GM12878 (cell line): ENCODE measurements at regions not wholly inside any gene's neighbourhood (a gene's known extent, or its start where the extent isn't known, plus 50 kb on each side); places are given as distances from the start of the nearest gene placed in this dataset.

ENCODE experiments used
- ATAC-seq: fragments of 200-7000 bp; cut with Tn5 transposase; 3 replicates; pipeline ENCODE4 v1.9.1; 2020; ENCODE audit warnings: mild to moderate bottlenecking, moderate library complexity
- BruUV-seq: library from RNA; stranded (reverse); fragments of 400-500 nt; replicated peaks from 2 replicates; lab custom pipeline; 2021; lab: Mats Ljungman, UMichigan
- CTCF ChIA-PET: fragments of 300-600 bp; sonication (Branson Sonifier 250); formaldehyde crosslinking; extraction: SDS; loops from one replicate; lab custom pipeline; 2021; ENCODE audit warnings: inconsistent platforms; lab: Yijun Ruan, JAX
- POLR2A ChIA-PET: fragments of 350-600 bp; formaldehyde crosslinking; extraction: SDS; loops from one replicate; lab custom pipeline; 2021; ENCODE audit warnings: inconsistent platforms; lab: Charles Lee
- RAD21 ChIA-PET: fragments of 300-600 bp; sonication (Branson Sonifier 250); formaldehyde crosslinking; loops from one replicate; lab custom pipeline; 2023; ENCODE audit warnings: antibody characterized with exemption; ENCODE audit not compliant: unreplicated experiment; lab: Charles Lee
- SMC1A ChIA-PET: fragments of 300-600 bp; sonication (Branson Sonifier 250); formaldehyde crosslinking; loops from one replicate; lab custom pipeline; 2023; ENCODE audit not compliant: unreplicated experiment, uncharacterized antibody; lab: Charles Lee
- DNase-seq: peaks from one replicate; pipeline ENCODE4 v3.0.0-alpha.2; 2011; ENCODE audit warnings: low read depth, low spot score
- FAIRE-seq: peaks from 3 replicates; lab custom pipeline; 2011; peaks lifted over from hg19 to GRCh38; lab: Jason Lieb, UNC
- H2AFZ ChIP-seq: 2 replicates; pipeline ENCODE4 v1.6.0; 2011; ENCODE audit warnings: low read depth, low read length, control low read depth; ENCODE audit not compliant: control insufficient read depth
- H3K27ac ChIP-seq: 2 replicates; pipeline ENCODE4 v1.5.1; 2011; ENCODE audit warnings: control low read depth; ENCODE audit not compliant: control insufficient read depth, insufficient read depth
- H3K27me3 ChIP-seq, 2 experiments: replicated peaks in 1 of 2; 2 replicates each; pipeline versions ENCODE4 v1.6.0 to v1.6.1; 2011; ENCODE audit warnings: low read length in 1 of 2; ENCODE audit not compliant: control insufficient read depth in 2 of 2, insufficient read depth in 2 of 2
- H3K36me3 ChIP-seq, 2 experiments: 2 replicates each; pipeline ENCODE4 v1.5.1; 2011; ENCODE audit warnings: low read length in 1 of 2; ENCODE audit not compliant: control insufficient read depth in 2 of 2, insufficient read depth in 2 of 2
- H3K4me1 ChIP-seq: 2 replicates; pipeline ENCODE4 v1.6.1; 2011; ENCODE audit warnings: mild to moderate bottlenecking, low read length, moderate library complexity, mixed read lengths; ENCODE audit not compliant: control insufficient read depth, insufficient read depth
- H3K4me2 ChIP-seq: 2 replicates; pipeline ENCODE4 v1.6.0; 2011; ENCODE audit warnings: control low read depth; ENCODE audit not compliant: control insufficient read depth, insufficient read depth
- H3K4me3 ChIP-seq: fragments of 200-600 bp; sonication (generic); 2 replicates; pipeline ENCODE4 v1.5.1; 2016
- H3K79me2 ChIP-seq: 2 replicates; pipeline ENCODE4 v1.6.0; 2011; ENCODE audit warnings: low read length; ENCODE audit not compliant: control insufficient read depth, insufficient read depth
- H3K9ac ChIP-seq: 2 replicates; pipeline ENCODE4 v1.8.0; 2011; ENCODE audit warnings: low read length, control low read depth, mixed read lengths; ENCODE audit not compliant: control insufficient read depth, insufficient read depth
- H3K9me3 ChIP-seq: replicated peaks from 3 replicates; pipeline ENCODE4 v1.5.1; 2011; ENCODE audit warnings: mild to moderate bottlenecking, low read length; ENCODE audit not compliant: control insufficient read depth, insufficient read depth
- H4K20me1 ChIP-seq: 2 replicates; pipeline ENCODE4 v1.6.0; 2011; ENCODE audit not compliant: control insufficient read depth, insufficient read depth
- BRCA1 ChIP-seq: IDR thresholded peaks from 2 replicates; pipeline ENCODE4 v1.6.1; 2011; ENCODE audit warnings: low read depth, low read length, improper control_type of control experiment
- CREM ChIP-seq: IDR thresholded peaks from 2 replicates; pipeline ENCODE4 v1.6.1; 2014; ENCODE audit warnings: antibody characterized with exemption, low read depth
- NFYA ChIP-seq: IDR thresholded peaks from 2 replicates; pipeline ENCODE4 v1.6.1; 2011; ENCODE audit warnings: low read depth, mild to moderate bottlenecking, low read length, improper control_type of control experiment, borderline replicate concordance
- NR2C2 ChIP-seq: IDR thresholded peaks from 2 replicates; pipeline ENCODE4 v1.6.1; 2011; ENCODE audit warnings: borderline replicate concordance, low read depth; ENCODE audit not compliant: control insufficient read depth, insufficient read length
- POLR2A ChIP-seq: IDR thresholded peaks from 2 replicates; pipeline ENCODE4 v1.6.1; 2011; ENCODE audit warnings: low read depth, mild to moderate bottlenecking, low read length
- POLR2AphosphoS5 ChIP-seq: IDR thresholded peaks from 2 replicates; pipeline ENCODE4 v1.6.1; 2011; ENCODE audit warnings: mild to moderate bottlenecking, low read length, inconsistent platforms
- SMARCA5 ChIP-seq: fragments of 450-650 bp; IDR thresholded peaks from 2 replicates; pipeline ENCODE4 v1.6.1; 2017; ENCODE audit warnings: mild to moderate bottlenecking
- SREBF1 ChIP-seq: IDR thresholded peaks from 2 replicates; pipeline ENCODE4 v1.6.1; 2012; ENCODE audit warnings: mild to moderate bottlenecking, low read length
- WGBS: methylation state at CpG from one replicate; pipeline ENCODE4 v1.1.6; 2016; ENCODE audit warnings: low lambda C conversion rate; ENCODE audit not compliant: insufficient replicate concordance, insufficient coverage; ENCODE audit errors: missing lambda C conversion rate; 5-methylcytosine and 5-hydroxymethylcytosine counted together
- in situ Hi-C: fragments of 300-500 bp; cut with MboI; formaldehyde crosslinking; loops from 9 replicates; pipeline ENCODE4 v1.14.3; 2018; ENCODE audit warnings: mixed read lengths
- intact Hi-C: fragments of 100-400 bp; cut with micrococcal nuclease; formaldehyde crosslinking; loops from one replicate; pipeline ENCODE4 v1.14.2; 2022; ENCODE audit not compliant: unreplicated experiment
- TF ChIP-seq, protein P1 (sequence below): IDR thresholded peaks from 2 replicates; pipeline ENCODE4 v1.6.1; 2011; ENCODE audit warnings: borderline replicate concordance, low read depth, mild to moderate bottlenecking, moderate library complexity, low read length; ENCODE audit not compliant: insufficient read depth, poor library complexity, severe bottlenecking
- TF ChIP-seq, protein P2 (sequence below): fragments of 450-650 bp; IDR thresholded peaks from 2 replicates; pipeline ENCODE4 v1.6.1; 2017; ENCODE audit warnings: low read depth, mild to moderate bottlenecking, moderate library complexity
- TF ChIP-seq, protein P3 (sequence below), 3 experiments: IDR thresholded peaks in 2 of 3; conservative IDR thresholded peaks in 1 of 3; 2 replicates each; pipeline ENCODE4 v1.5.1; 2011; ENCODE audit warnings: low read depth in 3 of 3, low read length in 3 of 3, mild to moderate bottlenecking in 3 of 3, control low read depth in 2 of 3, moderate library complexity in 2 of 3, inconsistent platforms in 1 of 3, mixed read lengths in 1 of 3; ENCODE audit not compliant: control insufficient read depth in 2 of 3, insufficient read depth in 1 of 3; ENCODE audit errors: extremely low read depth in 1 of 3
- TF ChIP-seq, protein P4 (sequence below): IDR thresholded peaks from 2 replicates; pipeline ENCODE4 v1.6.1; 2012; ENCODE audit warnings: mild to moderate bottlenecking, low read depth, low read length

DNA sequence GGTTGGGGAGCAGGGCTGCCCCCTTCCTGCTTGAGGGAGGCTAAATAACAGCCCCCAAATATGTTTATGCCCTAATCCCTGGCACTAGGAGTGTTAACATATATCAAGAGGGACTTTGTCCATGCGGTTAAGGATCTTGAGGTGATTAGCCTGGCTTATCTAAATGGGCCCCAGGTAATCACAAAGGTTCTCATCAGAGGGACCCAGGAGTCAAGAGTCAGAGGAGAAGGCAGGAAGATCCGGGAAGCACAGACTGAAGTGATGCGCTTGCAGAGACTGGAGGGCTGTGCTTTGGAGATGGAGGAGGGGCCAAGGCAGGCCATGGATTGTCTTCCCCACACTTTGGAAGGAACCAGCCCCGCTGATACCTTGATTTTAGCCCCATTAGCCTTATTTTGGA, 86.4 kb downstream of the IER5 start:
- BruUV-seq: no TSS peak
- no peaks in the 10 kb centered on the region for H3K79me2 ChIP-seq
- DNase-seq (no peak), FAIRE-seq (no peak), ATAC-seq (no peak)
- H3K4me3 ChIP-seq: no peak overlapping the region
- H3K27ac ChIP-seq: no peak overlapping the region
- no peak overlapping the region for H3K9ac ChIP-seq
- WGBS: 44% methylated on average over 4 of the region's 4 CpGs
- intact Hi-C loops: no loop called here
- ChIA-PET RAD21 (no interaction called here), CTCF (interaction anchor here (1.4 kb wide), 1 partner anchor 250 kb away, joined by 4 read pairs; no protein-coding TSS in a partner anchor), POLR2A (no interaction called here), SMC1A (no interaction called here)
- no peak overlapping the region for H3K4me2 ChIP-seq
- H4K20me1 ChIP-seq: no peaks in the 10 kb centered on the region
- H3K36me3 ChIP-seq: no peaks in the 10 kb centered on the region
- TF ChIP-seq NR2C2: no peak
- no peak for TF ChIP-seq CREM
- TF ChIP-seq, protein P1, sequence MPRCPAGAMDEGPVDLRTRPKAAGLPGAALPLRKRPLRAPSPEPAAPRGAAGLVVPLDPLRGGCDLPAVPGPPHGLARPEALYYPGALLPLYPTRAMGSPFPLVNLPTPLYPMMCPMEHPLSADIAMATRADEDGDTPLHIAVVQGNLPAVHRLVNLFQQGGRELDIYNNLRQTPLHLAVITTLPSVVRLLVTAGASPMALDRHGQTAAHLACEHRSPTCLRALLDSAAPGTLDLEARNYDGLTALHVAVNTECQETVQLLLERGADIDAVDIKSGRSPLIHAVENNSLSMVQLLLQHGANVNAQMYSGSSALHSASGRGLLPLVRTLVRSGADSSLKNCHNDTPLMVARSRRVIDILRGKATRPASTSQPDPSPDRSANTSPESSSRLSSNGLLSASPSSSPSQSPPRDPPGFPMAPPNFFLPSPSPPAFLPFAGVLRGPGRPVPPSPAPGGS: no peak
- TF ChIP-seq, protein P2, sequence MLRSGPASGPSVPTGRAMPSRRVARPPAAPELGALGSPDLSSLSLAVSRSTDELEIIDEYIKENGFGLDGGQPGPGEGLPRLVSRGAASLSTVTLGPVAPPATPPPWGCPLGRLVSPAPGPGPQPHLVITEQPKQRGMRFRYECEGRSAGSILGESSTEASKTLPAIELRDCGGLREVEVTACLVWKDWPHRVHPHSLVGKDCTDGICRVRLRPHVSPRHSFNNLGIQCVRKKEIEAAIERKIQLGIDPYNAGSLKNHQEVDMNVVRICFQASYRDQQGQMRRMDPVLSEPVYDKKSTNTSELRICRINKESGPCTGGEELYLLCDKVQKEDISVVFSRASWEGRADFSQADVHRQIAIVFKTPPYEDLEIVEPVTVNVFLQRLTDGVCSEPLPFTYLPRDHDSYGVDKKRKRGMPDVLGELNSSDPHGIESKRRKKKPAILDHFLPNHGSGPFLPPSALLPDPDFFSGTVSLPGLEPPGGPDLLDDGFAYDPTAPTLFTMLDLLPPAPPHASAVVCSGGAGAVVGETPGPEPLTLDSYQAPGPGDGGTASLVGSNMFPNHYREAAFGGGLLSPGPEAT: no peak
- no peak for TF ChIP-seq NFYA
- TF ChIP-seq BRCA1: no peak
- TF ChIP-seq, protein P3, sequence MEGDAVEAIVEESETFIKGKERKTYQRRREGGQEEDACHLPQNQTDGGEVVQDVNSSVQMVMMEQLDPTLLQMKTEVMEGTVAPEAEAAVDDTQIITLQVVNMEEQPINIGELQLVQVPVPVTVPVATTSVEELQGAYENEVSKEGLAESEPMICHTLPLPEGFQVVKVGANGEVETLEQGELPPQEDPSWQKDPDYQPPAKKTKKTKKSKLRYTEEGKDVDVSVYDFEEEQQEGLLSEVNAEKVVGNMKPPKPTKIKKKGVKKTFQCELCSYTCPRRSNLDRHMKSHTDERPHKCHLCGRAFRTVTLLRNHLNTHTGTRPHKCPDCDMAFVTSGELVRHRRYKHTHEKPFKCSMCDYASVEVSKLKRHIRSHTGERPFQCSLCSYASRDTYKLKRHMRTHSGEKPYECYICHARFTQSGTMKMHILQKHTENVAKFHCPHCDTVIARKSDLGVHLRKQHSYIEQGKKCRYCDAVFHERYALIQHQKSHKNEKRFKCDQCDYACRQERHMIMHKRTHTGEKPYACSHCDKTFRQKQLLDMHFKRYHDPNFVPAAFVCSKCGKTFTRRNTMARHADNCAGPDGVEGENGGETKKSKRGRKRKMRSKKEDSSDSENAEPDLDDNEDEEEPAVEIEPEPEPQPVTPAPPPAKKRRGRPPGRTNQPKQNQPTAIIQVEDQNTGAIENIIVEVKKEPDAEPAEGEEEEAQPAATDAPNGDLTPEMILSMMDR (IDR thresholded peaks at IDR 0.05 in 2 of 3, conservative IDR thresholded peaks at IDR 0.05 in 1 of 3; ENCODE audit: control insufficient read depth in 2 of 3, extremely low read depth in 1 of 3, insufficient read depth in 1 of 3, low read depth in 3 of 3, low read length in 3 of 3): no peak
- TF ChIP-seq SREBF1: no peak
- TF ChIP-seq POLR2AphosphoS5: no peak
- no peak for TF ChIP-seq SMARCA5
- TF ChIP-seq, protein P4, sequence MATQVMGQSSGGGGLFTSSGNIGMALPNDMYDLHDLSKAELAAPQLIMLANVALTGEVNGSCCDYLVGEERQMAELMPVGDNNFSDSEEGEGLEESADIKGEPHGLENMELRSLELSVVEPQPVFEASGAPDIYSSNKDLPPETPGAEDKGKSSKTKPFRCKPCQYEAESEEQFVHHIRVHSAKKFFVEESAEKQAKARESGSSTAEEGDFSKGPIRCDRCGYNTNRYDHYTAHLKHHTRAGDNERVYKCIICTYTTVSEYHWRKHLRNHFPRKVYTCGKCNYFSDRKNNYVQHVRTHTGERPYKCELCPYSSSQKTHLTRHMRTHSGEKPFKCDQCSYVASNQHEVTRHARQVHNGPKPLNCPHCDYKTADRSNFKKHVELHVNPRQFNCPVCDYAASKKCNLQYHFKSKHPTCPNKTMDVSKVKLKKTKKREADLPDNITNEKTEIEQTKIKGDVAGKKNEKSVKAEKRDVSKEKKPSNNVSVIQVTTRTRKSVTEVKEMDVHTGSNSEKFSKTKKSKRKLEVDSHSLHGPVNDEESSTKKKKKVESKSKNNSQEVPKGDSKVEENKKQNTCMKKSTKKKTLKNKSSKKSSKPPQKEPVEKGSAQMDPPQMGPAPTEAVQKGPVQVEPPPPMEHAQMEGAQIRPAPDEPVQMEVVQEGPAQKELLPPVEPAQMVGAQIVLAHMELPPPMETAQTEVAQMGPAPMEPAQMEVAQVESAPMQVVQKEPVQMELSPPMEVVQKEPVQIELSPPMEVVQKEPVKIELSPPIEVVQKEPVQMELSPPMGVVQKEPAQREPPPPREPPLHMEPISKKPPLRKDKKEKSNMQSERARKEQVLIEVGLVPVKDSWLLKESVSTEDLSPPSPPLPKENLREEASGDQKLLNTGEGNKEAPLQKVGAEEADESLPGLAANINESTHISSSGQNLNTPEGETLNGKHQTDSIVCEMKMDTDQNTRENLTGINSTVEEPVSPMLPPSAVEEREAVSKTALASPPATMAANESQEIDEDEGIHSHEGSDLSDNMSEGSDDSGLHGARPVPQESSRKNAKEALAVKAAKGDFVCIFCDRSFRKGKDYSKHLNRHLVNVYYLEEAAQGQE: no peak
- TF ChIP-seq POLR2A: no peak
- H3K27me3 ChIP-seq: no peaks in the 10 kb centered on the region
- peaks cover 5% of the 10 kb centered on the region for H3K4me1 ChIP-seq
- H2AFZ ChIP-seq: no peak overlapping the region
- in situ Hi-C loops: loop anchor here (25.0 kb wide), 1 partner anchor 538 kb away; the partner anchor contains the start of gene XPR1
- H3K9me3 ChIP-seq: peaks cover 2% of the 10 kb centered on the region; the same call in 2 of the 3 replicates
